Brain microvascular endothelial cell (primary cell): ENCODE measurements at regions not wholly inside any gene's neighbourhood (a gene's known extent, or its start where the extent isn't known, plus 50 kb on each side); places are given as distances from the start of the nearest gene placed in this dataset.

Experiments
- DNase-seq: peaks from one replicate; pipeline ENCODE4 v3.0.0-alpha.2; 2020
- H3K27ac ChIP-seq: fragments of 250-450 bp; sonication (Bioruptor Pico); 2 replicates; pipeline ENCODE4 v1.5.1; 2020; ENCODE audit warnings: mild to moderate bottlenecking, moderate library complexity
- H3K27me3 ChIP-seq: fragments of 250-450 bp; sonication (Bioruptor Pico); replicated peaks from 2 replicates; pipeline ENCODE4 v1.5.1; 2020; ENCODE audit warnings: mild to moderate bottlenecking
- H3K36me3 ChIP-seq: fragments of 250-450 bp; sonication (Bioruptor Pico); replicated peaks from 2 replicates; pipeline ENCODE4 v1.5.1; 2020; ENCODE audit warnings: mild to moderate bottlenecking
- H3K4me3 ChIP-seq: 2 replicates; pipeline ENCODE4 v1.5.1; 2011; ENCODE audit warnings: low read depth, mild to moderate bottlenecking, control low read depth, low read length, moderate library complexity
- in situ Hi-C: cut with HindIII; loops from 2 replicates; pipeline ENCODE4 v1.10.0; 2017; ENCODE audit warnings: low sequenced_read_pairs, low pct_ligation_motif_present
- TF ChIP-seq, protein P1 (sequence below): IDR thresholded peaks from 2 replicates; pipeline ENCODE4 v1.5.1; 2011; ENCODE audit warnings: low read depth, mild to moderate bottlenecking, moderate library complexity, low read length, control low read depth, inconsistent platforms; ENCODE audit errors: missing control alignments

DNA sequence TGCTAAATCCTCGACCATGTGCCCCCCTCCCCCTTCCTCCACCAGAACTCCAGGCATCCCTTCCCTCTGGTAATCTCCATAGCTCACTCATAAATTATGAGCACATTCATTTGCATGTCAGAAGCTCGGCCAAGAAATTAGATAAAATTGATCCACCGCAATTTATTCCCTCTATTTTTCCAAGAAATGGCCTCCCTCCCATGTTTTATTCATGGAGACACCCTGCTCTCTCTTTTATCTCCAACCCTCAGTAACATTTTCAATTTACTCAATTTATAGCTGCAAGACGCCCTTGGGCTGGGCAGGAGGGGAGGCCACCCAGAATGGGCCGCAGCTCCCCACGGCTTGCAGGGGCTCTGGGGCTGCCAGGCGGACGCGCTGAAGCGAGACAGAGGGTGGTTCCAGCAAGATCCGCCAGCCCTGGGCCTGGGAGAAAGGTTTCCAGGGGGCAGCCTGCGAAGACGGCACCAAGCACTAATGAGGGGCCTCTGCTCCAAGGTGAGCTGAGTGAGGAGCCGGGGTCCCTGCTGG, 54.7 kb upstream of the ZNF423 start:
- DNase-seq: no peak
- no peak overlapping the region for H3K4me3 ChIP-seq
- in situ Hi-C loops: no loop called here
- TF ChIP-seq, protein P1, sequence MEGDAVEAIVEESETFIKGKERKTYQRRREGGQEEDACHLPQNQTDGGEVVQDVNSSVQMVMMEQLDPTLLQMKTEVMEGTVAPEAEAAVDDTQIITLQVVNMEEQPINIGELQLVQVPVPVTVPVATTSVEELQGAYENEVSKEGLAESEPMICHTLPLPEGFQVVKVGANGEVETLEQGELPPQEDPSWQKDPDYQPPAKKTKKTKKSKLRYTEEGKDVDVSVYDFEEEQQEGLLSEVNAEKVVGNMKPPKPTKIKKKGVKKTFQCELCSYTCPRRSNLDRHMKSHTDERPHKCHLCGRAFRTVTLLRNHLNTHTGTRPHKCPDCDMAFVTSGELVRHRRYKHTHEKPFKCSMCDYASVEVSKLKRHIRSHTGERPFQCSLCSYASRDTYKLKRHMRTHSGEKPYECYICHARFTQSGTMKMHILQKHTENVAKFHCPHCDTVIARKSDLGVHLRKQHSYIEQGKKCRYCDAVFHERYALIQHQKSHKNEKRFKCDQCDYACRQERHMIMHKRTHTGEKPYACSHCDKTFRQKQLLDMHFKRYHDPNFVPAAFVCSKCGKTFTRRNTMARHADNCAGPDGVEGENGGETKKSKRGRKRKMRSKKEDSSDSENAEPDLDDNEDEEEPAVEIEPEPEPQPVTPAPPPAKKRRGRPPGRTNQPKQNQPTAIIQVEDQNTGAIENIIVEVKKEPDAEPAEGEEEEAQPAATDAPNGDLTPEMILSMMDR: no peak
- H3K36me3 ChIP-seq: no peaks in the 10 kb centered on the region
- no peaks in the 10 kb centered on the region for H3K27me3 ChIP-seq
- H3K27ac ChIP-seq: no peak overlapping the region

DNA sequence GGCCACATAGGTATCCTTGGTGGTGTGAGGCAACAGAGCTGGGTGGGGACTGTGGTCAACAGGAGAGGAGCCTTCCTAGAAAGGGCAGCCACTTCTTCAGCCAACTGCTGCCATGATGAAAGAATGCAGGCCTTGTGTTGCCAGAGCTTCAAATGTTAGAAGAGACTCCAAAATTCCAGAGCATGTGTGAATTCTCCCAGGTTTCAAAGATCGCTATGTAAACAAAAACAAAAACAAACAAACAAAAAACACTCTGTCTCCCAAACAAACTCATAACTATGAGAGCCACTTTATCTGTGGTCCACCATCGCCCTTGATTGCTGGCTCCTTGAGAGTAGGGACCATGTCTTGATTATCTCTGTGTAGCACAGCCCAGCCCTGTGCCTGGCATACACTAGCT, 55.5 kb upstream of the ZNF423 start:
- no peak for DNase-seq
- no peak overlapping the region for H3K4me3 ChIP-seq
- in situ Hi-C loops: no loop called here
- TF ChIP-seq, protein P1: no peak
- no peaks in the 10 kb centered on the region for H3K36me3 ChIP-seq
- H3K27me3 ChIP-seq: no peaks in the 10 kb centered on the region
- no peak overlapping the region for H3K27ac ChIP-seq

GRCh38 chr16:49912721-49913120, 56.8 kb upstream of the ZNF423 start:
- no peaks in the 10 kb centered on the region for H3K27me3 ChIP-seq
- peak; percentile 9 for DNase-seq
- in situ Hi-C loops: no loop called here
- TF ChIP-seq, protein P1: no peak
- no peaks in the 10 kb centered on the region for H3K36me3 ChIP-seq
- H3K4me3 ChIP-seq: no peak overlapping the region
- no peak overlapping the region for H3K27ac ChIP-seq

GRCh38 chr16:49913720-49914119, 57.8 kb upstream of the ZNF423 start:
- in situ Hi-C loops: no loop called here
- no peaks in the 10 kb centered on the region for H3K36me3 ChIP-seq
- H3K27ac ChIP-seq: no peak overlapping the region
- DNase-seq: no peak
- no peaks in the 10 kb centered on the region for H3K27me3 ChIP-seq
- TF ChIP-seq, protein P1: no peak
- H3K4me3 ChIP-seq: no peak overlapping the region

DNA sequence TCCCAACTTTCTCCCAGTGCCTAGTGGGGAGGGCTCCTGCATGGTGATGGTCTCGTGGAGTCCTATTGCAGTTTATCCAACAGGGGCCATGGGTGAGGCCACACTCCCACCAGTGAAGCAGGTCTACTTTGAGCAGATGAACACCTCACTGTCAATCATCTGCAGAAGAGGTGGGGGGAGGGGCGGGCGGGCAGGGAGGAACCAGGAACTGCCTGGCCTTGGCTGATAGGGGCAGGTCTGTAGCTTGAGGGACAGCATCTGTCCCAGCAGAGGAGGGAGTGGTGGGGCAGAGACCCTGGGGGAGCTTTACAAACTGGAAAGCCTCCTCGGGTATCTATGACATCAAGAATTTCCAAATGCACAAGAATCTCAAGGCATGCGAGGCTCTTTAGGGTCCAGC, 58.7 kb upstream of the ZNF423 start:
- no peak overlapping the region for H3K27ac ChIP-seq
- H3K27me3 ChIP-seq: no peaks in the 10 kb centered on the region
- DNase-seq: no peak
- H3K4me3 ChIP-seq: no peak overlapping the region
- in situ Hi-C loops: no loop called here
- TF ChIP-seq, protein P1: no peak
- no peaks in the 10 kb centered on the region for H3K36me3 ChIP-seq

DNA sequence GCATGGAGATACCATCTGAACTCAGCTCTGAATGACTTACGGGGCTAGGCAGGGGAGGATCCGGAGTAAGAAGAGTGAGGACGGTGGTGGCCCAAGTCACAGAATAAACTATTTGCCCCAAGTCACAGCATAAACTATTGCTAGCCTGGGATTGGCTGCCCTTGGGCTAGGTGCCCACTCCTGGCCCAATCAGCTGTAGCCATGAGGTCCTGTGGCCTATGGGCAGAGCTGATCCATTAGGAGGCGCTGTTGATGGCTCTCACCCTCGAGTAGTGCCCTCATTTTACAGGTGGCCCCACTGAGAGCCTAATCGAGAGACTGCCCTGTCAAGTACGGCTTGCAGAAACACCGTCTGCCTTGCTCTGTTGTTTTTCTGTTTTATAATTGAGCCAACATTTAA, 62.3 kb upstream of the ZNF423 start:
- Histone ChIP-seq H3K36me3 (no peaks in the 10 kb centered on the region), H3K4me3 (no peak overlapping the region), H3K27me3 (no peaks in the 10 kb centered on the region), H3K27ac (no peak overlapping the region)
- TF ChIP-seq, protein P1: no peak
- DNase-seq: no peak
- in situ Hi-C loops: no loop called here
